ENCODE measurements at regions not wholly inside any gene's neighbourhood (a gene's known extent, or its start where the extent isn't known, plus 50 kb on each side); places are given as distances from the start of the nearest gene placed in this dataset.

GRCh38 chr2:102888514-102888913, 126.7 kb downstream of the TMEM182 start:
- no peak for TF ChIP-seq POLR2AphosphoS5 (IDR thresholded peaks at IDR 0.05; ENCODE audit: insufficient read depth in 1 of 2, low read depth in 1 of 2)
- TF ChIP-seq CTCF (IDR thresholded peaks at IDR 0.05) = no peak
- TF ChIP-seq POLR2A (IDR thresholded peaks at IDR 0.05) = no peak
